Activated T-helper 2 cell treated with anti-CD3 and anti-CD28 coated beads, Interferon-gamma antibody, Interleukin-2, Interleukin-4, amounts not matched to agents 10 μg/mL and 5 μg/mL and 100 μg/mL, durations not matched to agents 14 hours and 24 hours and 36 hours (primary cell): ENCODE measurements at regions not wholly inside any gene's neighbourhood (a gene's known extent, or its start where the extent isn't known, plus 50 kb on each side); places are given as distances from the start of the nearest gene placed in this dataset.
A peak's percentile ranks its signal among the peaks of the same experiment; 100 is the strongest.
"Not testable (repeated sequence)": the region's sequence is repeated elsewhere in the genome, so short reads cannot be mapped to it uniquely, and the experiment has no call there.

Source experiments
- DNase-seq: peaks from one replicate; pipeline ENCODE4 v3.0.0; 2021; ENCODE audit warnings: low spot score
- H3K27ac Mint-ChIP-seq: one replicate; pipeline ENCODE4 v1.8.0; 2021; ENCODE audit warnings: mixed read lengths
- H3K27me3 Mint-ChIP-seq: one replicate; pipeline ENCODE4 v1.8.0; 2021; ENCODE audit warnings: low read depth, mixed read lengths
- H3K36me3 Mint-ChIP-seq: one replicate; pipeline ENCODE4 v1.8.0; 2021; ENCODE audit warnings: low read depth, mixed read lengths
- H3K4me1 Mint-ChIP-seq: one replicate; pipeline ENCODE4 v1.8.0; 2021; ENCODE audit warnings: low read depth, mixed read lengths
- H3K4me3 Mint-ChIP-seq: one replicate; pipeline ENCODE4 v1.8.0; 2021; ENCODE audit warnings: low read depth, mild to moderate bottlenecking, moderate library complexity, mixed read lengths
- H3K9me3 Mint-ChIP-seq: one replicate; pipeline ENCODE4 v1.8.0; 2021; ENCODE audit warnings: mixed read lengths
- intact Hi-C: fragments of 100-400 bp; cut with micrococcal nuclease; formaldehyde crosslinking; loops from one replicate; pipeline ENCODE4 v1.15.1; 2023

- H3K36me3 Mint-ChIP-seq = no peaks in the 10 kb centered on the region
- peaks cover 2% of the 10 kb centered on the region for H3K27me3 Mint-ChIP-seq
- DNase-seq = no peak
- no peak overlapping the region for H3K27ac Mint-ChIP-seq
- no peaks in the 10 kb centered on the region for H3K9me3 Mint-ChIP-seq
- intact Hi-C loops = no loop called here
- peaks cover 7% of the 10 kb centered on the region for H3K4me1 Mint-ChIP-seq
- no peak overlapping the region for H3K4me3 Mint-ChIP-seq
These were observed 86.8 kb upstream of the WSB1 start for GRCh38 chr17:27207073-27207513.

- H3K27ac Mint-ChIP-seq, H3K36me3 Mint-ChIP-seq, H3K4me1 Mint-ChIP-seq, DNase-seq, H3K4me3 Mint-ChIP-seq, H3K27me3 Mint-ChIP-seq, H3K9me3 Mint-ChIP-seq, intact Hi-C loops: not testable (repeated sequence)
These were observed 85.5 kb upstream of the WSB1 start for GRCh38 chr17:27208370-27208769.

- Mint-ChIP-seq H3K36me3 (no peaks in the 10 kb centered on the region), H3K9me3 (peaks cover 11% of the 10 kb centered on the region), H3K4me1 (peaks cover 7% of the 10 kb centered on the region), H3K27me3 (peaks cover 1% of the 10 kb centered on the region), H3K27ac (no peak overlapping the region), H3K4me3 (no peak overlapping the region)
- intact Hi-C loops = no loop called here
- no peak for DNase-seq
These were observed 84.6 kb upstream of the WSB1 start for GRCh38 chr17:27209316-27209715.

- H3K4me3 Mint-ChIP-seq, H3K27ac Mint-ChIP-seq, intact Hi-C loops, H3K27me3 Mint-ChIP-seq, H3K36me3 Mint-ChIP-seq, DNase-seq, H3K4me1 Mint-ChIP-seq: not testable (repeated sequence)
- peaks cover 13% of the 10 kb centered on the region for H3K9me3 Mint-ChIP-seq
These were observed 83.1 kb upstream of the WSB1 start for GRCh38 chr17:27210809-27211208.

GRCh38 chr17:27216836-27217235, 77.1 kb upstream of the WSB1 start:
- Mint-ChIP-seq H3K4me3 (no peak overlapping the region), H3K4me1 (peaks cover 10% of the 10 kb centered on the region), H3K36me3 (no peaks in the 10 kb centered on the region), H3K9me3 (peaks cover 13% of the 10 kb centered on the region), H3K27me3 (no peaks in the 10 kb centered on the region), H3K27ac (no peak overlapping the region)
- no peak for DNase-seq
- intact Hi-C loops = no loop called here

GRCh38 chr17:27217631-27218030, 76.3 kb upstream of the WSB1 start:
- Mint-ChIP-seq H3K4me1 (peaks cover 10% of the 10 kb centered on the region), H3K4me3 (no peak overlapping the region), H3K27ac (peak overlapping the region; percentile 4), H3K27me3 (no peaks in the 10 kb centered on the region), H3K36me3 (no peaks in the 10 kb centered on the region), H3K9me3 (peaks cover 13% of the 10 kb centered on the region)
- DNase-seq = no peak
- intact Hi-C loops = no loop called here

- H3K9me3 Mint-ChIP-seq = peaks cover 13% of the 10 kb centered on the region
- H3K4me1 Mint-ChIP-seq = peaks cover 10% of the 10 kb centered on the region
- intact Hi-C loops = no loop called here
- DNase-seq = no peak
- no peak overlapping the region for H3K4me3 Mint-ChIP-seq
- H3K27me3 Mint-ChIP-seq = no peaks in the 10 kb centered on the region
- H3K36me3 Mint-ChIP-seq = no peaks in the 10 kb centered on the region
- peak overlapping the region; percentile 4 for H3K27ac Mint-ChIP-seq
These were observed 75.9 kb upstream of the WSB1 start for GRCh38 chr17:27218041-27218440.

GRCh38 chr17:27218719-27219488, 75.0 kb upstream of the WSB1 start:
- no peak for DNase-seq
- Mint-ChIP-seq H3K36me3 (no peaks in the 10 kb centered on the region), H3K27ac (peak overlapping the region; percentile 6), H3K4me3 (no peak overlapping the region), H3K4me1 (peaks cover 10% of the 10 kb centered on the region), H3K9me3 (peaks cover 6% of the 10 kb centered on the region), H3K27me3 (no peaks in the 10 kb centered on the region)
- intact Hi-C loops = no loop called here

- H3K36me3 Mint-ChIP-seq = no peaks in the 10 kb centered on the region
- H3K27me3 Mint-ChIP-seq = peaks cover under 1% of the 10 kb centered on the region
- DNase-seq = no peak
- no peaks in the 10 kb centered on the region for H3K9me3 Mint-ChIP-seq
- intact Hi-C loops = no loop called here
- H3K4me3 Mint-ChIP-seq = no peak overlapping the region
- H3K27ac Mint-ChIP-seq = no peak overlapping the region
- H3K4me1 Mint-ChIP-seq = peaks cover 10% of the 10 kb centered on the region
These were observed 71.4 kb upstream of the WSB1 start for GRCh38 chr17:27222515-27222914.

GRCh38 chr17:27224526-27225315, 69.2 kb upstream of the WSB1 start:
- H3K27ac Mint-ChIP-seq = no peak overlapping the region
- intact Hi-C loops = no loop called here
- no peaks in the 10 kb centered on the region for H3K4me1 Mint-ChIP-seq
- H3K9me3 Mint-ChIP-seq = no peaks in the 10 kb centered on the region
- H3K36me3 Mint-ChIP-seq = no peaks in the 10 kb centered on the region
- H3K27me3 Mint-ChIP-seq = peaks cover 1% of the 10 kb centered on the region
- no peak overlapping the region for H3K4me3 Mint-ChIP-seq
- DNase-seq = no peak

- no peak for DNase-seq
- Mint-ChIP-seq H3K36me3 (no peaks in the 10 kb centered on the region), H3K27ac (no peak overlapping the region), H3K4me1 (no peaks in the 10 kb centered on the region), H3K4me3 (no peak overlapping the region), H3K27me3 (peaks cover 3% of the 10 kb centered on the region), H3K9me3 (no peaks in the 10 kb centered on the region)
- intact Hi-C loops = no loop called here
These were observed 67.2 kb upstream of the WSB1 start for GRCh38 chr17:27226611-27227230.

- Mint-ChIP-seq H3K36me3 (no peaks in the 10 kb centered on the region), H3K27ac (no peak overlapping the region), H3K4me3 (no peak overlapping the region), H3K4me1 (no peaks in the 10 kb centered on the region), H3K27me3 (peaks cover 17% of the 10 kb centered on the region), H3K9me3 (no peaks in the 10 kb centered on the region)
- no peak for DNase-seq
- intact Hi-C loops = no loop called here
These were observed 62.9 kb upstream of the WSB1 start for GRCh38 chr17:27230996-27231395.

GRCh38 chr17:27232328-27232727, 61.6 kb upstream of the WSB1 start:
- H3K9me3 Mint-ChIP-seq = no peaks in the 10 kb centered on the region
- H3K4me3 Mint-ChIP-seq = no peak overlapping the region
- no peaks in the 10 kb centered on the region for H3K4me1 Mint-ChIP-seq
- intact Hi-C loops = no loop called here
- DNase-seq = no peak
- H3K27ac Mint-ChIP-seq = no peak overlapping the region
- H3K36me3 Mint-ChIP-seq = no peaks in the 10 kb centered on the region
- peaks cover 21% of the 10 kb centered on the region for H3K27me3 Mint-ChIP-seq
